Suppressor macrophage treated with lipopolysaccharide for 4 hours (primary cell): ENCODE measurements at regions not wholly inside any gene's neighbourhood (a gene's known extent, or its start where the extent isn't known, plus 50 kb on each side); places are given as distances from the start of the nearest gene placed in this dataset.
"Not testable (repeated sequence)": the region's sequence is repeated elsewhere in the genome, so short reads cannot be mapped to it uniquely, and the experiment has no call there.

Experiments used
- DNase-seq: peaks from one replicate; pipeline ENCODE4 v3.0.0-alpha.2; 2020

GRCh38 chr9:93900971-93901861 is 53.9 kb downstream of the BARX1 start:
- DNase-seq, result no peak

GRCh38 chr9:93900436-93900819 is 54.7 kb downstream of the BARX1 start:
- no peak for DNase-seq

- no peak for DNase-seq
Observed at GRCh38 chr9:93899609-93900435, 55.3 kb downstream of the BARX1 start.

- DNase-seq, result no peak
Observed at GRCh38 chr9:93898502-93899426, 56.4 kb downstream of the BARX1 start.

- DNase-seq, result no peak
Observed at GRCh38 chr9:93898026-93898425, 57.1 kb downstream of the BARX1 start.

GRCh38 chr9:93897075-93897970 is 57.8 kb downstream of the BARX1 start:
- DNase-seq, result no peak

GRCh38 chr9:93896496-93897033 is 58.6 kb downstream of the BARX1 start:
- DNase-seq, result no peak

GRCh38 chr9:93896093-93896492 is 59.1 kb downstream of the BARX1 start:
- DNase-seq, result no peak

GRCh38 chr9:93895535-93895934 is 59.6 kb downstream of the BARX1 start:
- no peak for DNase-seq

- DNase-seq, result no peak
Observed at GRCh38 chr9:93894691-93895079, 60.5 kb downstream of the BARX1 start.

GRCh38 chr9:93893899-93894690 is 61.1 kb downstream of the BARX1 start:
- no peak for DNase-seq

- no peak for DNase-seq
Observed at GRCh38 chr9:93893194-93893593, 62.0 kb downstream of the BARX1 start.

- no peak for DNase-seq
Observed at GRCh38 chr9:93892748-93893147, 62.4 kb downstream of the BARX1 start.

- no peak for DNase-seq
Observed at GRCh38 chr9:93891549-93892310, 63.4 kb downstream of the BARX1 start.

GRCh38 chr9:93891050-93891449 is 64.1 kb downstream of the BARX1 start:
- no peak for DNase-seq

- DNase-seq, result no peak
Observed at GRCh38 chr9:93890436-93890935, 64.7 kb downstream of the BARX1 start.

GRCh38 chr9:93886911-93887310 is 68.2 kb downstream of the BARX1 start:
- no peak for DNase-seq

- DNase-seq, result no peak
Observed at GRCh38 chr9:93884808-93885207, 70.3 kb downstream of the BARX1 start.

- DNase-seq, result not testable (repeated sequence)
Observed at GRCh38 chr9:93879662-93880407, 75.3 kb downstream of the BARX1 start.
